ENCODE measurements at regions not wholly inside any gene's neighbourhood (a gene's known extent, or its start where the extent isn't known, plus 50 kb on each side); places are given as distances from the start of the nearest gene placed in this dataset.

- Histone ChIP-seq H3K4me3 (no peak overlapping the region), H3K4me1 (ENCODE audit: low read depth) (no peaks in the 10 kb centered on the region), H3K36me3 (ENCODE audit: low read depth) (no peaks in the 10 kb centered on the region), H3K9me3 (no peaks in the 10 kb centered on the region)
- intact Hi-C loops (cut with DNase I, micrococcal nuclease), result no loop called here
- TF ChIP-seq CTCF (IDR thresholded peaks at IDR 0.05), result no peak
- ATAC-seq (no peak), DNase-seq (no peak)
Measured at GRCh38 chr11:115964091-115964490, 459.9 kb upstream of the CADM1 start.

- H3K9me3 ChIP-seq, result no peaks in the 10 kb centered on the region
- ATAC-seq (no peak), DNase-seq (no peak)
- H3K4me3 ChIP-seq, result no peak overlapping the region
- H3K36me3 ChIP-seq (ENCODE audit: low read depth), result no peaks in the 10 kb centered on the region
- intact Hi-C loops (cut with DNase I, micrococcal nuclease), result no loop called here
- no peaks in the 10 kb centered on the region for H3K4me1 ChIP-seq (ENCODE audit: low read depth)
- no peak for TF ChIP-seq CTCF (IDR thresholded peaks at IDR 0.05)
Measured at GRCh38 chr11:115963156-115963555, 458.9 kb upstream of the CADM1 start.

- Histone ChIP-seq H3K36me3 (ENCODE audit: low read depth) (no peaks in the 10 kb centered on the region), H3K4me3 (no peak overlapping the region), H3K9me3 (no peaks in the 10 kb centered on the region), H3K4me1 (ENCODE audit: low read depth) (no peaks in the 10 kb centered on the region)
- no peak for TF ChIP-seq CTCF (IDR thresholded peaks at IDR 0.05)
- ATAC-seq (no peak), DNase-seq (no peak)
- intact Hi-C loops (cut with DNase I, micrococcal nuclease), result no loop called here
Measured at GRCh38 chr11:115961159-115962003, 457.2 kb upstream of the CADM1 start.

GRCh38 chr11:115959081-115959486 lies 454.9 kb upstream of the CADM1 start:
- TF ChIP-seq CTCF (IDR thresholded peaks at IDR 0.05), result no peak
- Histone ChIP-seq H3K9me3 (no peaks in the 10 kb centered on the region), H3K4me1 (ENCODE audit: low read depth) (no peaks in the 10 kb centered on the region), H3K36me3 (ENCODE audit: low read depth) (no peaks in the 10 kb centered on the region), H3K4me3 (no peak overlapping the region)
- intact Hi-C loops (cut with DNase I, micrococcal nuclease), result no loop called here
- no peak for DNase-seq
- no peak for ATAC-seq

GRCh38 chr11:115958089-115959000 lies 454.1 kb upstream of the CADM1 start:
- intact Hi-C loops (cut with DNase I, micrococcal nuclease), result no loop called here
- Histone ChIP-seq H3K9me3 (no peaks in the 10 kb centered on the region), H3K4me3 (no peak overlapping the region), H3K4me1 (ENCODE audit: low read depth) (no peaks in the 10 kb centered on the region), H3K36me3 (ENCODE audit: low read depth) (no peaks in the 10 kb centered on the region)
- no peak for TF ChIP-seq CTCF (IDR thresholded peaks at IDR 0.05)
- ATAC-seq (no peak), DNase-seq (no peak)
